Hematopoietic multipotent progenitor cell treated with erythropoietin and hydrocortisone succinate and interleukin-3 and kit ligand, for 8 days (in vitro differentiated cells): ENCODE measurements at regions not wholly inside any gene's neighbourhood (a gene's known extent, or its start where the extent isn't known, plus 50 kb on each side); places are given as distances from the start of the nearest gene placed in this dataset.
"Not testable (repeated sequence)": the region's sequence is repeated elsewhere in the genome, so short reads cannot be mapped to it uniquely, and the experiment has no call there.

ENCODE experiments used
- DNase-seq: peaks from one replicate; pipeline ENCODE4 v3.0.0-alpha.2; 2015

DNA sequence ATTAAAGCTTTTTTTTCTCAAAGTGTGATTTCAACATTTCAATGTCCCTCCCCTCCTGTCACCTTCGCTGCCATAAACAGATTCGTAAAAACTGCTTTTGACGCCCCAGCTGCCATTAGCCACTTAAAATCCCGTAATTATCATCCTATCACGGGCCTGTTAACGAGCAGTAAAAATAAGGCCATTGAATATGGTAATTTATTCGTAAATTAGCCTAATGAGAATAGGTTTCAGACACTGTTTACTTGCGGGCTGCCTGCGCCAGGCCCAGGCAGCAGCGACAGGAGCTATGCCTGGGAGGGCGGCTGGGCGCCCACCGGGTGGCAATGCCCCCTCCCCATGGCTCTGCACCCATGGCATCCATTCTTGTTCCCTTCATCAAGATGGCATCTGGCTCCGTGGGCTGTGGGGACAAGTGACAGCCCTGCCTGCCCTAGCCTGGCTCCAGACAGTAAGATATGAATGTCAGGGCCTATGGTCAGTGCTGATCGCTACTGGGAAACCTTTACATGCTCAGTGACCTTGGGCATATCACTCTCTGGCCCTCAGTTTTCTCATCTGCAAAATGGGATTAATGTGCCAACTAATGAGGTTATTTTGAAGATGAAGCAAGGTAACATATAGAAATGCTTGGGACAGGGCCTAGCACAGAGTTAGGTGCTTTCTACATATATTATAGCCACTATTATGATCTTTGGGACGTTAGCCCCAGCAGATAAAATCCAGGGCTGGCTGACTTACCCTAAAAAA, 500.8 kb downstream of the MN1 start:
- no peak for DNase-seq

DNA sequence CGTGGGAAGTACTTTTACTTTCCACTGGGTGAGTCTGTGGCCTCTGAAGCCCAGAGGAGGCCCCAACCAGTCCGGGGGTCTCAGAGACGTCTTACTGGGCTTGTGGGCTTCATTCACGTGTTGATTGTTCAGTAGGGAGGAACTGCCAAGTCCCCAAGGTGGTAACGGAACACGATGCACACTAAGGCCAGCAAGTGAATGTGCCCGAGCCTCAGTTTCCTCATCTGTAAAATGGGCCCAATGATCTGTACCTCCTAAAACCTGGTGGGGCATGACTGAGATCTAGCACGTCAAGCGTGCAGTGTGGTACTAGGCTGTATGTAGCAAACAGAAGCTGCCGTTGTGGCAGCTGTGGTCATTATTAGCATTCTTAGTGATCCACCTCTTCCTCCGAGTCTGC, 499.1 kb downstream of the MN1 start:
- DNase-seq, result no peak

DNA sequence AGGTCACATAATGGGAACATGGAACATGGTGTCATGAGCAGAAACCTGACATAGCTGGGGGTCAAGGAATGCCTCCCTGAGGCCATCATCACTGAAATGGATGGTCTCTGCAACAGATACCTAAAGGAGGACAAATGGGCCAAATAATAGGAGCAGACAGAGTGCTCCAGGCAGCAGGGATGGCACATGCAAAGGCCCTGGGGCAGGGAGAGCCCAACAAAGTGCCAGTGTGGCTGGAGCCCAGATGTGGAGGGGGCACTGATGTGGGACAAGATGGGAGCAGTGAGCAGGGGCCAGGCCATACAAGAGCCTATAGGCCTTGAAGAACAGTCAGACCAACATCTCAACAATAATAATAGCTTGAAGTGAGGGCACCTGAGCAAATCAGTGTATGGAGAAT, 497.8 kb downstream of the MN1 start:
- DNase-seq, result no peak

DNA sequence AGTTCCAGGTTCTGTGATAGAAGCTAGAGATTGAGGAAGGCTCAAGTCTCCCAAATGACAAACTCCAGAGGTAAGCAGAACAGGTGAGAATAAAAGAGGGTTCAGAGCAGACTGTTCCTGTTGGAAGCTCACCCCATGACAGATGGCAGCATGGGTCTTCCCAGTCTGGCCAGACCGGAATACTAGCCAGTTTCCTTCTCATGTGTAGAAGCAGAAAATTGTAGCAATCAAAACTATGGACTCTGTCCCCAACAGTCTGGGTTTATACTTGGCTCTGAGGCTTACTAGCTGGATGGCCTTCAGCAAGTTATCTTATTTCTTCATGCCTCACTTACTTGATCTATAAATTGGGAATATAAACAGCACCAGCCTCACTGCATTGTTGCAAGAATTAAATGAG, 494.8 kb downstream of the MN1 start:
- DNase-seq, result no peak

DNA sequence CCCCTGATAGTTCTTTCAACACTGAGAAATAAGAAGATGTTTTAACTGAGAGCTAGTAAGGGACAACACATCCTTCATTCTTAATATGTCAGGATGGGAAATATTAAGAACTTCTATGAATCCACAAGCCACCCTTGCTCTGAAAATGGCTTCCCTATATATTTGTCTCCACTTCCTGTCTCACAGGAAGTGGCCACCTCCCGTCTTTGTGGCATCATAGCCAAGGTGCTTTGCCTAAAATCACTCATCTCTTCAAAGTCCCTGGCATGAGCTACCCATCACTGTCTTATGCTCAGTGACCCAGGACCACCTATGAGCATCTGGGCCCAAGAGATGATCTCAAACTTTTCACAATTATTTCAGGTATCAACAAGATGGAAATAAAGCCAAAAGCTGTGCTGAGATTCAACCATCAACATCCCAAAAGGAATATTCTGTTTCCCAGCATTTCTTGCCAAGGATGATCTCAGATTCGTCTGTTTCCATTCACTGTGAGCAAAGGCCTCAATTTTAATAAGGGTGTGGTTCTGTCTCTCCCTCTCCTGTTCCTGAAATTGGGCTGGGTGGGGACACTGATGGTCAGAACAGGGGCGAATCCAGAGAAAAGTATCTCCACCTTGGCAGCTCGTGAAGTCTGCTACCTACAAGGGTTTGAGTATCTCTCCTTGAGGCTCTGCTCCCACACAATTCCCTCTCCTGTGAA, 493.9 kb downstream of the MN1 start:
- DNase-seq, result no peak

DNA sequence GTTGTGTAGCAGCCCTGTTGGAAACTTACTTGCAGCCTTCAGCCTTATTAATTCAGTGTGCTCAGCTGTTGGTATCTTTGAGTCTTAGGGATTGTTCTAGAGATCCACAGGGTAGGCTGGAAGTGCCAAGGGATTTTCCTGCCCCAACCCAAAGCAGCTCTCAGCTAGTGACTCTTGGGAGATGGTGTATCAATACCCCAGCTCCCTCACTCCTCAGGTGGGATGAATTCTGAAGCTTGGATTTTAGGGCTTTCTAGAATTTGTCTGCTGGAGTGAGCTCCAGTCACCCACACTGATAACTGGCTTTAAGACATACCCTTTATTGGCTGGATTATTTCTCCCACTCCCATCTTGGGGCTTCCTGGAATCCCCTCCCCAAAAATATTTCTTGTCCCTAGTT, 493.0 kb downstream of the MN1 start:
- no peak for DNase-seq

DNA sequence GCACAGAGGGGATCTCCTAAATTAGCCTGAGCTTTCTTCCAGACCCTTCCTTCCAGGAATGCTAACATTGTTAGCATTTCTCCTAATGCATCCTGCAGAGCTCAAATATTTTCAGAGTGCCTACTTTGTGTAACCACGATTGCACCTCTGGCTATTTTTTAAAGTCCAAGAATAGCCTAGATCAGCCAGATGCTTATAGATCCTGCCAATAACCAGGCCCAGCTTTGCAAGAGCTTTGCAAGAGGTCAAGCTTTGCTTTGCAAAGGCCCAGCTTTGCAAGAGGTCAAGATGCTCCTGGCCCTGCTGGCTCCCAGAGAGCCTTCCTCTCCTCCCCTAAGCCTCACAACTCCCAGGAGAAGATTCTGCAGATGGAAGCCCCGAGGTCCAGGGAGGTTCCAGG, 491.9 kb downstream of the MN1 start:
- DNase-seq, result no peak

DNA sequence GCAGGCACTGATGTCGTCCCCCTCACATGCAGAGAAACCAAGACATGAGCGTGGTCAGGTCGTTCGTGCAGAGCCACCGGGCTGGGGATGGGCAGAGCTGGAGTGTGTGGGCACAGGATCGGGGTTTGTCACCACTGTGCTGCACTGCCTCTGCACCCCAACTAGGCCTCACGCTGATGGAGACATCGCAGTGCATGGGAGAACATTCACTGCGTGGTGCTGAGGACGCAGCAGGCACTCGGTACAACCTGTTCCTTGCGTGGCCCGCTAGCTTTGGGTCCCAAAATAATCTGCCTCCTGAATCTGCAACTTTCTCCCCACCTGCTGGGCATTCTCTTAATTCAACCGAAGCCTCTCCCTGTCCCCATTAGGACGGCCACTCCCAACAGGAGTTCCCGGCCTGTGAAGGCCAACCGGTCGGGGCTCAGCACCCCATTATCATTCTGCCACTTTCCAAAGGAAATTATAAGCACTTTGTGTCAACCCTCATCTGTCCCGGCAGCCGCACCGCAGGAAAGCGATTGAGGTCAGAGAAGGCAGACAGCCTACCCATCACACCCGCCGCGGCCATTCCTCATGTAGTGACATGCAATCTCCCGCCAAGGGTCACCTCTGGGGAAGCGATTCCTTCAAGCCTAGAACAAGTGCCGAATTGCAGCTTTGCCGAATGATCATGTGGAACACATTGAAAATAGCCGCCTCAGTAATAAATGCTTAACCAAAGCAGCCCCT, 490.4 kb downstream of the MN1 start:
- no peak for DNase-seq

DNA sequence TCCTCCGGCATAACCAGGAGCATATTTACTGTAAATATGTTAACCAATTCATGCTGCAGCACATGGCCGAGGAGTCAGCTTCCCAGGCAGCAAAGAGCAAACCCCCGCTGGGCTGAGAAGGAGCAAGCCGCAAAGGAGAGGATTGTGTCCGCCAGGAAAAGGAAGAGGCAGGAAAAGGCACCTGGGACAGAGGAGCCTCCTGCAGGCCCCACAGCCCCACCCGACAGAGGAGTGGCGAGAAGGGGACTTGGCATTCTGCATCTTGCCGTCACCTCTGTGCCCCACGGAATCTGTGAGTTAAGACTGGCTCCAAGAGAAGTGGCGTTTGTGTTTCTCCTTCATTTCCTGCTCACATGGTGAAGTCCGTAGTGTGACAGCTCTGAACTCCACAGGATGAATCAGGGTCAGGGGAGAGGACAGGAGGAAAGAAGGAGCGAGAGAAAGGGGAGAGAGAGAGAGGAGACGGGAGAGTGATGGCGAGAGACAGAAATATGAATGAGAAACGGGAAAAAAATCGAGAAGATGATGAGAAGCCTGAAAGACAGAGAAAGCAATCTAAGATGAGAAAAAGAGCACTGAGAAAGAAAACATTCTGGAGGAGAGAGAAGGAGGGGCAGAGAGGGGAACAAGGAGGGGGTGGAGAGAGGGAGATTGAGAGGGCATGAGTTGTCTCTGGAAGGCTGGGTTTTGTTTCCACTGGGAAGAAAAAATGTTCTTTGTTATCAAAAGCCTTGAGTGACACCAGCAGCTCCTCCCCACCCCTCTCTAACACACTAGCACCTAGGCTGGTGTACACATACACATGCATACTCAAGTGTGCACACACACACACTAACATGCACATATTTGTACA, 489.6 kb downstream of the MN1 start:
- no peak for DNase-seq

DNA sequence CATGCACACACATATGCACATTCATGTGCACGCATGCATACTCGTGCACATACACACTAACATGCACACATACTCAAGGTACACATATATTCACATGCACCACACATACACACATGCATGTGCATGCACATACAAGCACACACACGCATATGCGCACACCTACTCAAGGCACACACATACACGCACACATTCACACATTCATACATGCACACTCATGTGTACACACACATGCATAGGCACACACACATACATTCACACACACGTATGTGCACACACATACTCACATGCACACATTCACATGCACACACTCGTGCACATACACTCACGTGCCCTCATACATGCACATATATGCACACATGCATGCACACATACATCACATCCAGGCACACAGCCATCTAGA, 489.0 kb downstream of the MN1 start:
- no peak for DNase-seq

DNA sequence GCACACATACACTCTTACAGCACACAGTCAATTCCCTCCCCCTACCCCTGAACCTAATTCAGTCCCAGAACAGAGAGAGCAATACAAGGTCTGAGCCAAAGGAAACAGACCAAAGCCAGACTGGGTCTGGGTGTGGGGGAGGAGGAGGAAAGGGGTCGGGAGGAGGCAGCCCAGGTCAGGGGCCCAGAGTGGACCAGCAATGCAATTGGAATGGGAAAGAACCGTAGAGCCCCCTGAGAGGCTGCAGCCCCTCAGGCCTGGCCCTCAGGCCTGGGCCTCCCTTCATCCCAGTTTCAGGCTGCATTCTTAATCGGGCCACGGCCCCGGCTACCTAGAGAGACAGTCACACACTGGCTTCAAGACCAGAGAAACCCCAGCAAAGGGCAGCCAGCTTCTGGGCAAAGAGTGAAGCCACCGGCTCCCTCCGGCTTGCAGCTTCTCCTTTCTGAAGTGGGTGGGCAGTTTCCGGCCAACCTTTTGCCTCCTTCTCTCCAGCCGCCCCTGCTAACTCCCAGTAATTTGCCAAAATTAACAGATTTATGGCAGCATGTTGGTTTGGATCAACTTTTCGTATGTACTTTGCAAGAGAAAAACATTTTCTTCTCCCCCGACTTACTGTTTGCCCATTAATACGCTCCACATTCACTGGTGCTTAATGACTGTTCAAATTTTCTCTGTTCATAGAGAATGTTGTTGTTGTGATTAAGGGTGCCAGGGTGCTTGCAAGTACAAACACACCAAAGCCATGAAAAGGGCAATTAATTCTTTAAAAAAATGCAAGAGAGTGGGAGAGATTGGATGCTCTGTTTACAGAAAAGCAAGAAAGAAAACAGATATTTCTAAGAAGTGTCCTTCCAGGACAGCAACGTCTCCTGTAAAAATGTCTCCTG, 488.3 kb downstream of the MN1 start:
- DNase-seq, result no peak

DNA sequence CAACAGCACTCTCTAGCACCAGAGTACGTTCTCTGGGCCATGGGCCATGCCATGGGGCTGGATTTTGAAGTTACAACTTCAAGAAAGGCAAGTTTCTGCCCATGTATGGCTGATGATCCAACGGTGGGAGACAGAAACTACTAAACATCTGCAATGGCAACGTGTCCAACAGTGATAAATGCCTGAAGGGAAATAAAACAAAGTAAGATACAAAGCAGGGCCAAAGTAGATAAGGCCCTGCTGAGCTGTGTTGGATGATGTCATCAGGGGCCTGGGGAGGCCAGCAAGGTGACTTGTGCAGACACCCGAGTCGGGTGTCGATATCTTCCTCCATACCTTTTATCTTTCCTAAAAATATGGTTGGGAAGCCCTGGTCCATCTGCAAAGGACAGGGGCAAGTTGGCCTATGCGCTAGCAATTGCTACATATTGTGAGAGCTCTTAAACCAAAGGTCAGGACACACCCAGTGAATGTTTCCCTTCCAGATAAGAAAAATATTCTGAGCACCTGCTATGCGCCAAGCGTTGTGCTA, 487.2 kb downstream of the MN1 start:
- peak; percentile 89 for DNase-seq

DNA sequence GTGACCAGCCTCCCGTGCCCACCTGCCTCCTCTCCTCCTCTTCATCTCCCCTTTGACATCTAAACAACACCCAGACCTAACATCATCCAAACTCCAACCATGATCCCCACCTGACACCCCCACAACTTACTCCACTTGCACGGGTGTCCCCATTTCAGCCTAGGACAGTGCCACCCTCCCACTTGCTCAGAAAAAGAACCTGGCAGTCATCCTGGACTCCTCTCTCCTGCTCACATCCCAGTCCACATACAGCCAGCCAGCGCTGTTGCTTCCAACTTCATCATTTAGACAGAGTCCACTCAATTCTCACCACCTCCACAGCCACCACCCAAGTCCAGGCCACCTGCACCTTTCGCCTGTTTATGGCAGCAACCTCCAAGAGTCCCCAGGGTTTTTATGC, 485.7 kb downstream of the MN1 start:
- no peak for DNase-seq

DNA sequence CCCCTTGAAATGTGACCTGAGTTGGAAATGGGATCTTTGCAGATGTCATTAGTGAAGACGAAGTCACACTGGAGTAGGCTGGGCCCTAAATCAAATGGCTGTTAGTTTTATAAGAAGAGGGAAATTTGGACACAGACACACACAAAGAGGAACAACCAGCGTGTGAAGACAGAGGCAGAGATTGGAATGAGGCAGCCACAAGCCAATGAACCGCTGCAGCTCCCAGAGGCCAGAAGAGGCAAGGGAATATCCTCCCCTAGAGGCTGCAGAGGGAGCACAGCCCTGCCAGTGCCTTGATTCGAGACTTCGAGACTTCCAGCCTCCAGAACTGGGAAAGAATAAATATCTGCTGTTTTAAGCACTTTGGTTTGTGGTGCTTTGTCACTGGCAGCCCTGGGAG, 484.5 kb downstream of the MN1 start:
- no peak for DNase-seq

DNA sequence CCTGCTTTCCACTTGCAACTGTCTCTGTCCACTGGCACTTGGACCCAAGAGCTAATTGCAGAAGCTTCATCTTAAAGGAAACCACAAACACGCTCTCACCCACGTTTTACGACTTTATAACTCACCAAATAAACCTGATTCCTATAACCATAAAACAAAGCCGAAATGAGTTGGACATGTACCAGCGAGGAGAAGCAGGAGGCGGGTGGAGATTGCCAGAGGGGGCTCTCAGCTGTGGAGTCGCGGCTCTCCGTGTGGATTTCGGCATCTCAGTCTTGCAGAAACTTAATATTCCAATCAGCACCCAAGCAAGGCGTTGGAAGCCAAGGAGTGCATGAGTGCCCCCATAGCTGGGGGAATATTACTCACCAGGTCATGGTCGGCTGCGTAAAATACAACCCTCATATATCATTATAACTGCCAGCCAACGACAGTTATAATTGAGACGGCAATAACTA, 483.6 kb downstream of the MN1 start:
- no peak for DNase-seq

DNA sequence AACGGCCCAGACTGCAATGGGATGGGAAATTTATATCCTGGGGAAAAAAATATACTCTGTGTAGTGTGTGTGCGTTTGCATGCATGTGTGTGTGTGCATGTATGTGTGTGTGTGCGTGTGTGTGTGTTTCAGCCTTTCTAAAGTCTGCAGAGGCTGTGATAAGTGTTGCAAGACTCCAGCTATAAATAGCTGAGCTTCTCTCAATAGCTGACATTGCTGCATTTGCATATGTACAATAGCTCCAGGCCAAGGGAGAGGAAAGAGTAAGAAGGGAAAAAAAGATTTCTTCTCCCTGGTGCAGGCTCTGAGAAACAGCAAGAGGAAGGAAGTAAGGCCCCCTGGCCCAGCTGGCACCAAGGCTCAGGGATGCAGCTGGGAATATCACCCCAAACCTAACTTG, 483.0 kb downstream of the MN1 start:
- DNase-seq, result no peak

DNA sequence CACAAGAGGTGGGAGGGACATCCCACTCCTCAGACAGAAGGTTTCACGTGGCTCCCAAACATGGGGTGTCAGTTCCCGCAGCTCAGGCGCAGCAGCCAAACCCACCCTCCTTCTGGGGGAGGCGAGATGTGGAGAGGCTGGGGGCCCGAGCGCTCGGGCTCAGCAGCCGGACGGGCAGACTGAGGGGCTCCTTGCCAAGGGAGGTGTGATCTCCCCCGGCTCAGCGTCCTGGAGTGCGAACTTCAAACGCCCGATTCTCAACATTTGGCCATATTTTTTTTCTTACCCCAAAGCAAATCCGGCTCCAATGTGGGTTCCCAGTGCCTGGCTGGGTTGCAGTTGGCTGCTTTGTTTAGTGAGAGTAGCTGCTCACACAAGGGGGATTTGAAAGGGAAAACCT, 477.9 kb downstream of the MN1 start:
- DNase-seq, result no peak

DNA sequence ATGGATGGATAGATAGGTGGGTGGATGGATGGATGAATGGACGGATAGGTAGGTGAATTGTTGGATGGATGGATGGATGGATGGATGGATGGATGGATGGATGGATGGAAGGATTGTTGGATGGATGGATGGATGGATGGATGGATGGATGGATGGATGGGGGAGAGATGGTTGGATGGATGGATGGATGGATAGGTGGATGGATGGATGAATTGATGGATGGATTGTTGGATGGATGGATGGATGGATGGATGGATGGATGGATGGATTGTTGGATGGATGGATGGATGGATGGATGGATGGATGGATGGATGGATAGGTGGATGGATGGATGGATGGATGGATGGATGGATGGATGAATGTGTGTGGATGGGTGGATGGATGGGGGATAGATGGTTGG, 476.6 kb downstream of the MN1 start:
- DNase-seq, result not testable (repeated sequence)

DNA sequence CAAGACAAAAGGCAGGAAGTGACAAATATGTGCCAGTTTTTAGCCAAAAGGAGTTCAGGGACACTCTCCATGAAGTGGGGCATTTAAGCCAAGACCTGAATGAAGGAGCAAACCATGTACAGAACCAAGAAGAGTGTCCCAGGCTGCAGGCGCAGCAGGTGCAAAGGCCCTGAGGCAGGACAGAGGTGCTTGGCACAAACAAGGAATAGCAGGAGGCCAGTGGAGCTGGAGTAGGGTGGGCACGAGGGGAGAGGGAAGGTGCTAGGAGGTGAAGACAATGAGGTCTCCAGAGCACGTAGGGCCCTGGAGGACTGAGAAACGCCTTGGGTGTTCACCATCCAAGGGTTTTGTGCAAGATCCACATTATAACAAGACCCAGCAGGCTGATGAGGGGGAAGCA, 474.1 kb downstream of the MN1 start:
- DNase-seq, result no peak

DNA sequence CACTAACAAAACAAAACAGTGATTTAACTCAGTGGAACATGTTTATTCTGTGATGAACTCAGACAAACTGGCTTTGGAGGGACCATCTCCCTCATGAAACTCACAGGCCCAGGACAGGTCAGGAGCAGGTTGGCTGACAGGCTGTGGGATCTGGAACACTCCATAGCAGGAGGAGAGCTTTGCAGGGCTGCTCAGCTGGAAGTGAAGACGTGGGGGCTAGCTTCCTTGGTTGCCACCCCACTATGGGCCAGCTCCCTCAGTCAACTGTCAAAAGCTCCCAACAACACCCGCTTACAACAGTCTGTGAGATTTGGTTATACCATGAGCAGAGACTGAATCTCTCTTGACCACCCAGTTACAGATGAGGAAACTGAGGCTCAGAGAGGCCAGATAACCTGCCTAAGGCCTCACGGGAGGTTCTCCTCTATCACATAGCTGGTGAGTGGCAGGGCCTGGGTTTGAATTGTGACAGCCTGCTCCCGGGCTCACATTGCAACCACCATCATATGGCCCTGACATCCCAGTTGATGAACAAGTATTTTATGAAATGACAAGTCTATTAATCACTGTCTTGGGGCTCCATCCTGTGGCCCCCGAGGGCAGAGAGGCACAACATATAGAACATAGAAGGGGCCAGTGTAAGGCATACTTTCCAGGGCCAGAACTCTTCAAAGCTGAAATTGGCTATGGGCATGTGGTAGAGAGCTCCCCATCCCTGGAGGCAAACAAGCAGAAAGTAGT, 473.4 kb downstream of the MN1 start:
- DNase-seq, result peak; percentile 5
